Hepatocyte (in vitro differentiated cells): ENCODE measurements at regions not wholly inside any gene's neighbourhood (a gene's known extent, or its start where the extent isn't known, plus 50 kb on each side); places are given as distances from the start of the nearest gene placed in this dataset.

Source experiments
- DNase-seq: peaks from one replicate; pipeline ENCODE4 v3.0.0-alpha.2; 2016; ENCODE audit warnings: low spot score
- H2AFZ ChIP-seq: fragments of 200-600 bp; sonication (generic); 2 replicates; pipeline ENCODE4 v1.6.0; 2016; ENCODE audit warnings: antibody characterized with exemption, mild to moderate bottlenecking
- H3K27ac ChIP-seq: fragments of 200-600 bp; sonication (generic); 2 replicates; pipeline ENCODE4 v1.5.1; 2016; ENCODE audit warnings: mild to moderate bottlenecking
- H3K27me3 ChIP-seq: fragments of 200-600 bp; sonication (generic); 2 replicates; pipeline ENCODE4 v1.6.1; 2016
- H3K36me3 ChIP-seq: fragments of 200-600 bp; sonication (generic); replicated peaks from 2 replicates; pipeline ENCODE4 v1.5.1; 2016; ENCODE audit warnings: low read depth; ENCODE audit not compliant: insufficient read depth
- H3K4me1 ChIP-seq: fragments of 200-600 bp; sonication (generic); 2 replicates; pipeline ENCODE4 v1.5.1; 2016; ENCODE audit warnings: mild to moderate bottlenecking, moderate library complexity; ENCODE audit not compliant: insufficient read depth
- H3K4me2 ChIP-seq: fragments of 200-600 bp; sonication (generic); 2 replicates; pipeline ENCODE4 v1.6.0; 2016
- H3K4me3 ChIP-seq: fragments of 200-600 bp; sonication (generic); 2 replicates; pipeline ENCODE4 v1.5.1; 2016; ENCODE audit warnings: mild to moderate bottlenecking
- H3K79me2 ChIP-seq: fragments of 200-600 bp; sonication (generic); 2 replicates; pipeline ENCODE4 v1.6.0; 2017; ENCODE audit warnings: mild to moderate bottlenecking
- H3K9me2 ChIP-seq: fragments of 200-600 bp; sonication (generic); replicated peaks from 2 replicates; pipeline ENCODE4 v1.6.0; 2017; ENCODE audit warnings: mild to moderate bottlenecking; ENCODE audit not compliant: insufficient read depth
- H3K9me3 ChIP-seq: fragments of 200-600 bp; sonication (generic); 2 replicates; pipeline ENCODE4 v1.5.1; 2016; ENCODE audit warnings: low read depth, mild to moderate bottlenecking
- H4K20me1 ChIP-seq: fragments of 200-600 bp; sonication (generic); 2 replicates; pipeline ENCODE4 v1.6.0; 2016; ENCODE audit warnings: mild to moderate bottlenecking; ENCODE audit not compliant: insufficient read depth, poor library complexity, severe bottlenecking
- CTCF ChIP-seq: fragments of 200-600 bp; sonication (generic); IDR thresholded peaks from 2 replicates; pipeline ENCODE4 v1.5.1; 2016; ENCODE audit warnings: antibody characterized with exemption, mild to moderate bottlenecking; ENCODE audit not compliant: poor library complexity
- EZH2 ChIP-seq: fragments of 200-600 bp; sonication (generic); IDR thresholded peaks from 2 replicates; pipeline ENCODE4 v1.6.1; 2016; ENCODE audit warnings: antibody characterized with exemption, mild to moderate bottlenecking, borderline replicate concordance
- EZH2phosphoT487 ChIP-seq: fragments of 200-600 bp; sonication (generic); IDR thresholded peaks from one replicate; pipeline ENCODE4 v1.6.1; 2018; ENCODE audit warnings: antibody characterized with exemption, mild to moderate bottlenecking, low read depth, moderate library complexity; ENCODE audit not compliant: unreplicated experiment, severe bottlenecking
- WGBS: methylation state at CpG from one replicate; pipeline ENCODE4 v1.1.6; 2016; ENCODE audit warnings: low lambda C conversion rate; ENCODE audit errors: missing lambda C conversion rate; 5-methylcytosine and 5-hydroxymethylcytosine counted together

- no peaks in the 10 kb centered on the region for H3K9me2 ChIP-seq
These were observed 203.4 kb upstream of the SEMA6A start for GRCh38 chr5:116778032-116778431.

GRCh38 chr5:116773926-116774325 lies 199.3 kb upstream of the SEMA6A start:
- Histone ChIP-seq H4K20me1 (no peaks in the 10 kb centered on the region), H3K79me2 (no peaks in the 10 kb centered on the region), H3K9me3 (no peaks in the 10 kb centered on the region), H3K27ac (peak overlapping the region; percentile 65), H3K27me3 (no peaks in the 10 kb centered on the region), H3K4me1 (peaks cover 5% of the 10 kb centered on the region), H3K4me3 (no peak overlapping the region), H3K9me2 (no peaks in the 10 kb centered on the region), H2AFZ (no peak overlapping the region), H3K4me2 (no peak overlapping the region), H3K36me3 (no peaks in the 10 kb centered on the region)
- no peak for DNase-seq
- TF ChIP-seq EZH2: no peak
- TF ChIP-seq EZH2phosphoT487: no peak
- TF ChIP-seq CTCF: no peak
- 70% methylated on average over 5 of the region's 5 CpGs for WGBS

More at GRCh38 chr5:116778032-116778431, 203.4 kb upstream of the SEMA6A start:
- Histone ChIP-seq H4K20me1 (no peaks in the 10 kb centered on the region), H3K4me1 (peaks cover 4% of the 10 kb centered on the region), H3K36me3 (no peaks in the 10 kb centered on the region), H3K27ac (no peak overlapping the region), H3K4me3 (no peak overlapping the region), H3K9me3 (no peaks in the 10 kb centered on the region), H3K4me2 (no peak overlapping the region), H3K79me2 (no peaks in the 10 kb centered on the region), H3K27me3 (no peaks in the 10 kb centered on the region), H2AFZ (no peak overlapping the region)
- WGBS: 45% methylated on average over 10 of the region's 10 CpGs
- DNase-seq: no peak
- TF ChIP-seq EZH2phosphoT487: no peak
- no peak for TF ChIP-seq CTCF
- no peak for TF ChIP-seq EZH2

- Histone ChIP-seq H3K27me3 (no peaks in the 10 kb centered on the region), H3K4me1 (peaks cover 5% of the 10 kb centered on the region), H3K4me3 (no peak overlapping the region), H3K9me3 (no peaks in the 10 kb centered on the region), H2AFZ (no peak overlapping the region), H3K36me3 (no peaks in the 10 kb centered on the region), H3K9me2 (no peaks in the 10 kb centered on the region), H3K4me2 (no peak overlapping the region), H3K27ac (peak overlapping the region; percentile 65), H4K20me1 (no peaks in the 10 kb centered on the region), H3K79me2 (no peaks in the 10 kb centered on the region)
- 37% methylated on average over 3 of the region's 3 CpGs for WGBS
- TF ChIP-seq EZH2phosphoT487 (peak; percentile 44), CTCF (no peak)
- DNase-seq: peak; percentile 38
These were observed 198.2 kb upstream of the SEMA6A start for GRCh38 chr5:116772806-116773205.

GRCh38 chr5:116772152-116772501 lies 197.5 kb upstream of the SEMA6A start:
- no peaks in the 10 kb centered on the region for H3K9me2 ChIP-seq
- no peaks in the 10 kb centered on the region for H3K79me2 ChIP-seq
- no peak overlapping the region for H3K4me3 ChIP-seq
- WGBS: 41% methylated on average over 1 of the region's 1 CpG
- no peak for DNase-seq
- no peaks in the 10 kb centered on the region for H3K9me3 ChIP-seq
- no peak for TF ChIP-seq CTCF
- TF ChIP-seq EZH2: no peak
- no peak for TF ChIP-seq EZH2phosphoT487
- peak overlapping the region; percentile 57 for H3K27ac ChIP-seq
- H3K27me3 ChIP-seq: no peaks in the 10 kb centered on the region
- H3K4me1 ChIP-seq: peaks cover 5% of the 10 kb centered on the region
- H4K20me1 ChIP-seq: no peaks in the 10 kb centered on the region
- H3K36me3 ChIP-seq: no peaks in the 10 kb centered on the region
- no peak overlapping the region for H2AFZ ChIP-seq
- peak overlapping the region; percentile 14 for H3K4me2 ChIP-seq
